K562 (cell line): ENCODE measurements at regions not wholly inside any gene's neighbourhood (a gene's known extent, or its start where the extent isn't known, plus 50 kb on each side); places are given as distances from the start of the nearest gene placed in this dataset.

Experiments
- ATAC-seq: fragments of 200-7000 bp; cut with Tn5 transposase; 3 replicates; pipeline ENCODE4 v1.9.1; 2020; ENCODE audit warnings: moderate library complexity
- BruUV-seq: library from RNA; stranded (reverse); fragments of 400-500 nt; replicated peaks from 2 replicates; lab custom pipeline; 2021; lab: Mats Ljungman, UMichigan
- CTCF ChIA-PET: fragments of 300-600 bp; formaldehyde crosslinking; extraction: SDS; loops from one replicate; lab custom pipeline; 2021; ENCODE audit warnings: low intra/inter-chr PET ratio; lab: Yijun Ruan, JAX
- POLR2A ChIA-PET: fragments of 300-600, 350-650 bp; sonication (Branson Sonifier 250); formaldehyde crosslinking; extraction: SDS; loops from one replicate; lab custom pipeline; 2021; ENCODE audit warnings: antibody characterized with exemption, inconsistent platforms; lab: Yijun Ruan, JAX
- DNase-seq, 4 experiments: peaks; one replicate each; pipeline versions ENCODE4 v3.0.0 to v3.0.0-alpha.2; 2011 to 2018; ENCODE audit warnings: low spot score in 3 of 4, mixed read lengths in 3 of 4; ENCODE audit errors: extremely low read depth in 1 of 4
- FAIRE-seq: peaks from 2 replicates; lab custom pipeline; 2011; peaks lifted over from hg19 to GRCh38; lab: Jason Lieb, UNC
- H2AFZ ChIP-seq: 2 replicates; pipeline ENCODE4 v1.6.0; 2011; ENCODE audit warnings: low read depth, low read length, control low read depth, inconsistent platforms
- H3K27ac ChIP-seq: fragments of 200-600 bp; 3 replicates; pipeline ENCODE4 v1.8.0; 2011; ENCODE audit warnings: low read depth, mild to moderate bottlenecking, control low read depth, inconsistent platforms, low read length, moderate library complexity, mixed read lengths; ENCODE audit errors: extremely low read depth
- H3K27me3 ChIP-seq, 2 experiments: fragments of 300-600 bp in 1 of 2; 2 replicates in 1 of 2; 3 replicates in 1 of 2; pipeline versions ENCODE4 v1.6.0 to v1.8.0; 2011; ENCODE audit warnings: inconsistent platforms in 2 of 2, low read length in 2 of 2, mild to moderate bottlenecking in 1 of 2, mixed read lengths in 1 of 2, moderate library complexity in 1 of 2; ENCODE audit not compliant: control insufficient read depth in 2 of 2, insufficient read depth in 2 of 2
- H3K36me3 ChIP-seq: fragments of 300-600 bp; 3 replicates; pipeline ENCODE4 v1.8.0; 2011; ENCODE audit warnings: mild to moderate bottlenecking, low read length, inconsistent platforms; ENCODE audit not compliant: control insufficient read depth, insufficient read depth
- H3K4me1 ChIP-seq, 2 experiments: fragments of 200-600 bp in 1 of 2; replicated peaks in 1 of 2; 2 replicates in 1 of 2; 3 replicates in 1 of 2; pipeline versions ENCODE4 v1.5.1 to v1.8.0; 2011; ENCODE audit warnings: inconsistent platforms in 2 of 2, low read length in 2 of 2, mild to moderate bottlenecking in 1 of 2, mixed read lengths in 1 of 2, moderate library complexity in 1 of 2; ENCODE audit not compliant: control insufficient read depth in 2 of 2, insufficient read depth in 2 of 2
- H3K4me2 ChIP-seq: 2 replicates; pipeline ENCODE4 v1.6.1; 2011; ENCODE audit warnings: low read length, control low read depth, inconsistent platforms, mixed read lengths; ENCODE audit not compliant: insufficient read depth
- H3K4me3 ChIP-seq: fragments of 200-600 bp; sonication (generic), shearing (Covaris generic); 2 replicates; pipeline ENCODE4 v1.5.1; 2016; ENCODE audit warnings: control low read depth, inconsistent platforms
- H3K79me2 ChIP-seq: fragments of 200-600 bp; 3 replicates; pipeline ENCODE4 v1.8.0; 2011; ENCODE audit warnings: low read length, inconsistent platforms; ENCODE audit not compliant: control insufficient read depth, insufficient read depth
- H3K9ac ChIP-seq, 2 experiments: 2 replicates each; pipeline versions ENCODE4 v1.6.0 to v1.6.1; 2011; ENCODE audit warnings: low read depth in 2 of 2, low read length in 2 of 2, control low read depth in 1 of 2, inconsistent platforms in 1 of 2, mild to moderate bottlenecking in 1 of 2, mixed read lengths in 1 of 2; ENCODE audit not compliant: insufficient read depth in 1 of 2
- H3K9me1 ChIP-seq: one replicate; pipeline ENCODE4 v1.6.0; 2011; ENCODE audit warnings: inconsistent platforms, mild to moderate bottlenecking, low read length, moderate library complexity; ENCODE audit not compliant: control insufficient read depth, insufficient read depth
- H3K9me3 ChIP-seq: replicated peaks from 2 replicates; pipeline ENCODE4 v1.5.1; 2011; ENCODE audit warnings: low read depth, low read length, inconsistent platforms; ENCODE audit not compliant: control insufficient read depth, insufficient read depth
- H4K20me1 ChIP-seq: replicated peaks from 2 replicates; pipeline ENCODE4 v1.6.1; 2011; ENCODE audit warnings: low read length, inconsistent platforms, mixed read lengths; ENCODE audit not compliant: control insufficient read depth, insufficient read depth
- BHLHE40 ChIP-seq: IDR thresholded peaks from 2 replicates; pipeline ENCODE4 v1.6.1; 2011; ENCODE audit warnings: low read length, improper control_type of control experiment
- CHCHD3 ChIP-seq: fragments of 250-450 bp; sonication (Bioruptor Pico); IDR thresholded peaks from 2 replicates; pipeline ENCODE4 v2.1.2; 2022; ENCODE audit warnings: mild to moderate bottlenecking
- CREB5 ChIP-seq: fragments of 250-450 bp; sonication (Bioruptor Pico); IDR thresholded peaks from 2 replicates; pipeline ENCODE4 v1.5.0; 2020; ENCODE audit warnings: mild to moderate bottlenecking
- ETV5 ChIP-seq: sonication (generic); formaldehyde crosslinking; IDR thresholded peaks from 2 replicates; pipeline ENCODE4 v1.4.0; 2020; ENCODE audit warnings: low read depth, mild to moderate bottlenecking, missing genetic modification reagents
- HDAC6 ChIP-seq: IDR thresholded peaks from 2 replicates; pipeline ENCODE4 v1.6.1; 2012; ENCODE audit warnings: low read depth, mild to moderate bottlenecking, control low read depth, inconsistent platforms, low read length, moderate library complexity
- L3MBTL2 ChIP-seq: fragments of 450-650 bp; IDR thresholded peaks from 2 replicates; pipeline ENCODE4 v1.6.1; 2016; ENCODE audit warnings: mild to moderate bottlenecking, moderate library complexity
- MEIS2 ChIP-seq: fragments of 450-650 bp; IDR thresholded peaks from 2 replicates; pipeline ENCODE4 v1.6.1; 2014; ENCODE audit warnings: mild to moderate bottlenecking; ENCODE audit not compliant: partially characterized antibody
- PHB2 ChIP-seq: fragments of 450-650 bp; IDR thresholded peaks from 2 replicates; pipeline ENCODE4 v1.6.1; 2017; ENCODE audit warnings: low read depth
- PHF20 ChIP-seq: fragments of 450-650 bp; IDR thresholded peaks from 2 replicates; pipeline ENCODE4 v1.6.1; 2018; ENCODE audit not compliant: partially characterized antibody
- RFX1 ChIP-seq: fragments of 450-650 bp; IDR thresholded peaks from 2 replicates; pipeline ENCODE4 v1.6.1; 2016; ENCODE audit warnings: mild to moderate bottlenecking, moderate library complexity
- THRB ChIP-seq: fragments of 450-650 bp; formaldehyde crosslinking; conservative IDR thresholded peaks from 2 replicates; pipeline ENCODE4 v1.4.0; 2022; ENCODE audit warnings: mild to moderate bottlenecking, missing genetic modification characterization
- ZFP1 ChIP-seq: fragments of 450-650 bp; formaldehyde crosslinking; IDR thresholded peaks from 2 replicates; pipeline ENCODE4 v1.4.0; 2020; ENCODE audit warnings: mild to moderate bottlenecking, mixed read lengths
- ZNF253 ChIP-seq: fragments of 250-450 bp; sonication (Bioruptor Pico); conservative IDR thresholded peaks from 2 replicates; pipeline ENCODE4 v1.6.1; 2021; ENCODE audit warnings: mild to moderate bottlenecking
- ZNF717 ChIP-seq: fragments of 250-450 bp; sonication (Bioruptor Pico); IDR thresholded peaks from 2 replicates; pipeline ENCODE4 v1.5.0; 2021
- WGBS: fragments of 100-300 bp; shearing (Covaris generic); methylation state at CpG from one replicate; pipeline ENCODE4 v1.1.6; 2016; ENCODE audit warnings: low coverage, mixed read lengths; ENCODE audit not compliant: insufficient coverage; ENCODE audit errors: missing lambda C conversion rate; 5-methylcytosine and 5-hydroxymethylcytosine counted together
- in situ Hi-C: fragments of 300-500 bp; cut with MboI; formaldehyde crosslinking; loops from 4 replicates; pipeline ENCODE4 v1.15.0; 2018; ENCODE audit warnings: inconsistent platforms, mixed read lengths
- intact Hi-C: fragments of 100-400 bp; cut with micrococcal nuclease; formaldehyde crosslinking; loops from 2 replicates; pipeline ENCODE4 v1.14.2; 2022
- TF ChIP-seq, protein P1 (sequence below): sonication (generic); formaldehyde crosslinking; IDR thresholded peaks from 2 replicates; pipeline ENCODE4 v1.9.0; 2022; ENCODE audit warnings: mild to moderate bottlenecking, missing genetic modification reagents

DNA sequence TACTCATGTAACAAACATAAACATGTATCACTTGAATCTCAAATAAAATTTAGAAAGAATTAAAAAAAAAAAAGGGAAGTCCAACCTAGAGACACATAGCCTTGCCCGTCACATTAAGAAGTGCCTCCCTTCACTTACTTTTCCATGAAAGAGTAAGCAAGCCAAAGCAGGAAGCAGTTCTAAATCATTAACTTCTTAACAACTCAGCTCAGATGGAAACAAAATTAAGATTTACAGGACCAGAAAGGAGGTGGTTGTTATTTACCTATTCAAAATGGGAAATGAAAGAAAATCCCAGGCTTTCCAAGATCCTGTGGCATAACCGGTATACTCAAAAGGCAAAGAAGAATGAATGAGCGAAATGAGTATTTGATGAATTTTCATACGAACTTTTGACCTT is 258.6 kb upstream of the DCN start:
- no peak overlapping the region for H3K4me2 ChIP-seq
- in situ Hi-C loops: no loop called here
- 76% methylated on average over 4 of the region's 4 CpGs for WGBS
- no peaks in the 10 kb centered on the region for H3K79me2 ChIP-seq
- H2AFZ ChIP-seq: no peak overlapping the region
- FAIRE-seq (no peak), ATAC-seq (no peak), DNase-seq (no peak)
- H3K4me3 ChIP-seq: no peak overlapping the region
- no peaks in the 10 kb centered on the region for H3K9me1 ChIP-seq
- ChIA-PET POLR2A (no interaction called here), CTCF (no interaction called here)
- intact Hi-C loops: no loop called here
- no peak overlapping the region for H3K27ac ChIP-seq
- H3K9ac ChIP-seq: no peak overlapping the region
- no peaks in the 10 kb centered on the region for H4K20me1 ChIP-seq
- H3K4me1 ChIP-seq: no peaks in the 10 kb centered on the region
- H3K36me3 ChIP-seq: no peaks in the 10 kb centered on the region
- no peak for TF ChIP-seq ETV5 (CRISPR knock-in tag)
- no peak for TF ChIP-seq RFX1
- no peak for TF ChIP-seq ZNF717 (CRISPR knock-in tag)
- TF ChIP-seq L3MBTL2: no peak
- TF ChIP-seq MEIS2: no peak
- TF ChIP-seq THRB (CRISPR knock-in tag): no peak
- TF ChIP-seq BHLHE40: no peak
- TF ChIP-seq ZFP1 (CRISPR knock-in tag): no peak
- TF ChIP-seq, protein P1, sequence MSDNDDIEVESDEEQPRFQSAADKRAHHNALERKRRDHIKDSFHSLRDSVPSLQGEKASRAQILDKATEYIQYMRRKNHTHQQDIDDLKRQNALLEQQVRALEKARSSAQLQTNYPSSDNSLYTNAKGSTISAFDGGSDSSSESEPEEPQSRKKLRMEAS (CRISPR knock-in tag): no peak
- TF ChIP-seq CREB5: no peak
- TF ChIP-seq PHF20: no peak
- no peak for TF ChIP-seq PHB2
- no peak for TF ChIP-seq CHCHD3 (CRISPR knock-in tag)
- no peak for TF ChIP-seq HDAC6
- TF ChIP-seq ZNF253: no peak
- no peaks in the 10 kb centered on the region for H3K27me3 ChIP-seq
- no peaks in the 10 kb centered on the region for H3K9me3 ChIP-seq
- no TSS peak for BruUV-seq
